ENCODE measurements at regions not wholly inside any gene's neighbourhood (a gene's known extent, or its start where the extent isn't known, plus 50 kb on each side); places are given as distances from the start of the nearest gene placed in this dataset.

- Histone ChIP-seq H2BK5ac (ENCODE audit: low read depth, low read length, poor library complexity, severe bottlenecking) (no peak overlapping the region), H4K20me1 (ENCODE audit: insufficient read depth, low read length) (no peaks in the 10 kb centered on the region), H3K9ac (ENCODE audit: low read depth, low read length) (no peak overlapping the region), H2BK15ac (ENCODE audit: low read depth, low read length) (no peak overlapping the region), H2BK120ac (ENCODE audit: low read depth, low read length) (no peak overlapping the region), H3K56ac (ENCODE audit: extremely low read depth, insufficient read depth, low read length) (no peak overlapping the region), H3K4me2 (ENCODE audit: low read depth, low read length) (no peak overlapping the region), H2BK20ac (ENCODE audit: low read depth, low read length) (no peak overlapping the region), H3K36me3 (ENCODE audit: control insufficient read depth, insufficient read depth, low read length) (no peaks in the 10 kb centered on the region), H3K27ac (ENCODE audit: insufficient read depth, low read length) (no peak overlapping the region), H3K23ac (ENCODE audit: low read depth, low read length) (no peak overlapping the region), H4K91ac (ENCODE audit: insufficient read depth, low read depth, low read length) (no peak overlapping the region), H4K8ac (ENCODE audit: low read depth in 2 of 2, low read length in 2 of 2) (no peak overlapping the region), H2AK5ac (ENCODE audit: low read depth, low read length) (no peak overlapping the region), H3K4me3 (ENCODE audit: insufficient read depth, low read depth, low read length) (no peak overlapping the region), H2AK9ac (replicated peaks; ENCODE audit: low read depth, low read length, poor library complexity) (no peak overlapping the region), H3K4me1 (ENCODE audit: control insufficient read depth, insufficient read depth, low read length) (no peaks in the 10 kb centered on the region), H3K9me3 (ENCODE audit: control insufficient read depth, insufficient read depth, low read length) (peaks cover 2% of the 10 kb centered on the region; the same call in 1 of the 2 replicates), H2AFZ (replicated peaks; ENCODE audit: low read length, poor library complexity) (no peak overlapping the region), H3K9me1 (ENCODE audit: insufficient read depth, low read length) (no peaks in the 10 kb centered on the region), H3K27me3 (ENCODE audit: control insufficient read depth, insufficient read depth, low read length) (no peaks in the 10 kb centered on the region), H3K4ac (ENCODE audit: low read depth, low read length) (no peak overlapping the region), H3K79me1 (ENCODE audit: low read depth in 1 of 2, low read length in 2 of 2) (no peaks in the 10 kb centered on the region), H3K14ac (replicated peaks; ENCODE audit: low read depth, low read length) (no peak overlapping the region), H3K18ac (ENCODE audit: low read depth, low read length) (no peak overlapping the region), H4K5ac (ENCODE audit: low read depth, low read length) (no peak overlapping the region)
- ChIA-PET POLR2A (ENCODE audit: unreplicated experiment) (no interaction called here), CTCF (no interaction called here)
- no TSS peak for BruUV-seq (replicated peaks)
- 80% methylated on average over 2 of the region's 12 CpGs; no CpG with 5 or more reads in 1 of the 2 experiments for WGBS, 2 experiments (ENCODE audit: extremely low coverage in 2 of 2, insufficient read length in 1 of 2)
- TF ChIP-seq CHD1 (IDR thresholded peaks at IDR 0.05; ENCODE audit: low read depth, low read length) (no peak), BHLHE40 (IDR thresholded peaks at IDR 0.05; ENCODE audit: low read depth, low read length) (no peak), CEBPB (IDR thresholded peaks at IDR 0.05; ENCODE audit: low read depth, low read length) (no peak), RAD21 (IDR thresholded peaks at IDR 0.05; ENCODE audit: low read length) (no peak), NFE2L2 (IDR thresholded peaks at IDR 0.05; ENCODE audit: low read depth, low read length) (no peak), MAFK (IDR thresholded peaks at IDR 0.05; ENCODE audit: low read depth, low read length) (no peak), SMC3 (IDR thresholded peaks at IDR 0.05; ENCODE audit: low read depth, low read length) (no peak), FOS (IDR thresholded peaks at IDR 0.05; ENCODE audit: low read depth, low read length) (no peak), MXI1 (IDR thresholded peaks at IDR 0.05; ENCODE audit: borderline replicate concordance, low read depth, low read length) (no peak)
- dilution Hi-C loops (cut with HindIII; ENCODE audit: low sequenced_read_pairs, unreplicated experiment) (no loop called here), intact Hi-C loops (cut with micrococcal nuclease) (no loop called here), in situ Hi-C loops (cut with MboI; ENCODE audit: low sequenced_read_pairs) (no loop called here)
- DNase-seq = no peak
- ATAC-seq (ENCODE audit: low read depth) = no peak
Measured at GRCh38 chr2:78814331-78814986, 211.0 kb upstream of the REG3G start.

All from IMR-90 (cell line).